Liver (tissue), 8 donors: ENCODE measurements at regions not wholly inside any gene's neighbourhood (a gene's known extent, or its start where the extent isn't known, plus 50 kb on each side); places are given as distances from the start of the nearest gene placed in this dataset.

Experiments used
- DNase-seq: peaks from one replicate; pipeline ENCODE4 v3.0.0-alpha.2; 2017; ENCODE audit warnings: low spot score
- H3K27ac ChIP-seq, 2 donors: one replicate each; pipeline ENCODE4 v1.7.0; 2013; ENCODE audit warnings: inconsistent platforms in 2 of 2, low read length in 2 of 2, control low read depth in 1 of 2, low read depth in 1 of 2, mild to moderate bottlenecking in 1 of 2
- H3K27me3 ChIP-seq, 4 donors: one replicate each; pipeline versions ENCODE4 v1.6.1 to v1.7.0; 2013; ENCODE audit warnings: low read length in 3 of 4, inconsistent platforms in 1 of 4, mild to moderate bottlenecking in 1 of 4, moderate library complexity in 1 of 4; ENCODE audit not compliant: control insufficient read depth in 4 of 4, insufficient read depth in 4 of 4
- H3K36me3 ChIP-seq, 4 donors: one replicate each; pipeline versions ENCODE4 v1.6.1 to v1.7.0; 2013; ENCODE audit warnings: low read length in 3 of 4, mild to moderate bottlenecking in 3 of 4, low read depth in 1 of 4, moderate library complexity in 1 of 4; ENCODE audit not compliant: control insufficient read depth in 4 of 4, insufficient read depth in 3 of 4
- H3K4me1 ChIP-seq, 4 donors: one replicate each; pipeline versions ENCODE4 v1.6.1 to v1.7.0; 2013; ENCODE audit warnings: low read length in 3 of 4, mild to moderate bottlenecking in 3 of 4, moderate library complexity in 1 of 4; ENCODE audit not compliant: control insufficient read depth in 4 of 4, insufficient read depth in 4 of 4
- H3K4me3 ChIP-seq, 3 donors: one replicate each; pipeline versions ENCODE4 v1.6.1 to v1.7.0; 2013; ENCODE audit warnings: low read length in 3 of 3, control low read depth in 1 of 3, low read depth in 1 of 3, mild to moderate bottlenecking in 1 of 3
- H3K9ac ChIP-seq, 2 donors: one replicate each; pipeline ENCODE4 v1.7.0; 2013; ENCODE audit warnings: low read length in 2 of 2, mild to moderate bottlenecking in 2 of 2, moderate library complexity in 2 of 2, control low read depth in 1 of 2, low read depth in 1 of 2
- H3K9me3 ChIP-seq, 4 donors: one replicate each; pipeline versions ENCODE4 v1.6.1 to v1.7.0; 2013; ENCODE audit warnings: low read length in 3 of 4; ENCODE audit not compliant: control insufficient read depth in 4 of 4
- ATF3 ChIP-seq: IDR thresholded peaks from 2 replicates; pipeline ENCODE4 v1.6.1; 2016; ENCODE audit warnings: antibody characterized with exemption
- CTCF ChIP-seq: fragments of 150-350 bp; IDR thresholded peaks from 2 replicates; pipeline ENCODE4 v1.5.1; 2017; ENCODE audit warnings: improper control_type of control experiment, low read depth, low read length; ENCODE audit not compliant: missing input control
- EGR1 ChIP-seq, 2 donors: IDR thresholded peaks; 2 replicates each; pipeline ENCODE4 v1.6.1; 2016 to 2018; ENCODE audit warnings: antibody characterized with exemption in 2 of 2, low read depth in 2 of 2
- FOXA1 ChIP-seq: IDR thresholded peaks from 2 replicates; pipeline ENCODE4 v1.6.1; 2016; ENCODE audit warnings: antibody characterized with exemption
- FOXA2 ChIP-seq: IDR thresholded peaks from 2 replicates; pipeline ENCODE4 v1.6.1; 2016; ENCODE audit warnings: antibody characterized with exemption
- HNF4A ChIP-seq, 2 donors: conservative IDR thresholded peaks; 2 replicates each; pipeline ENCODE4 v1.6.1; 2016; ENCODE audit warnings: antibody characterized with exemption in 2 of 2, mild to moderate bottlenecking in 2 of 2
- HNF4G ChIP-seq: IDR thresholded peaks from 2 replicates; pipeline ENCODE4 v1.6.1; 2016; ENCODE audit warnings: antibody characterized with exemption
- JUND ChIP-seq, 2 donors: IDR thresholded peaks; 2 replicates each; pipeline ENCODE4 v1.6.1; 2016; ENCODE audit warnings: antibody characterized with exemption in 2 of 2
- MAX ChIP-seq: IDR thresholded peaks from 2 replicates; pipeline ENCODE4 v1.6.1; 2016; ENCODE audit warnings: antibody characterized with exemption
- REST ChIP-seq: IDR thresholded peaks from 2 replicates; pipeline ENCODE4 v1.6.1; 2016; ENCODE audit warnings: antibody characterized with exemption, mild to moderate bottlenecking
- SP1 ChIP-seq: IDR thresholded peaks from 2 replicates; pipeline ENCODE4 v1.6.1; 2018; ENCODE audit warnings: antibody characterized with exemption, mild to moderate bottlenecking
- YY1 ChIP-seq: IDR thresholded peaks from 2 replicates; pipeline ENCODE4 v1.6.1; 2016; ENCODE audit warnings: antibody characterized with exemption, mild to moderate bottlenecking
- WGBS: extraction: QIAGEN DNeasy Blood & Tissue Kit; methylation state at CpG from one replicate; pipeline ENCODE4 v1.1.7; 2013; 5-methylcytosine and 5-hydroxymethylcytosine counted together
- donor health status: healthy.
- donor health status: healthy.
- donor health status: healthy.
- donor health status: healthy.
- donor health status: healthy.

GRCh38 chr2:57160976-57161375 lies 885.6 kb upstream of the VRK2 start:
- WGBS, result 76% methylated on average over 2 of the region's 2 CpGs
- TF ChIP-seq ATF3 (no peak), YY1 (no peak), FOXA2 (no peak), REST (no peak), EGR1 (IDR thresholded peaks at IDR 0.05; ENCODE audit: low read depth in 2 of 2) (no peak), HNF4A (conservative IDR thresholded peaks at IDR 0.05) (no peak), FOXA1 (no peak)
- DNase-seq, result no peak
- H3K27me3 ChIP-seq, result no peaks in the 10 kb centered on the region
- no peaks in the 10 kb centered on the region for H3K4me1 ChIP-seq
- no peaks in the 10 kb centered on the region for H3K36me3 ChIP-seq
- H3K9ac ChIP-seq, result no peak overlapping the region
- H3K27ac ChIP-seq, result no peak overlapping the region
- H3K4me3 ChIP-seq, result no peak overlapping the region
- no peaks in the 10 kb centered on the region for H3K9me3 ChIP-seq

- H3K4me3 ChIP-seq, result no peak overlapping the region
- no peaks in the 10 kb centered on the region for H3K36me3 ChIP-seq
- no peaks in the 10 kb centered on the region for H3K27me3 ChIP-seq
- H3K9me3 ChIP-seq, result no peaks in the 10 kb centered on the region
- no peak overlapping the region for H3K9ac ChIP-seq
- no peak overlapping the region for H3K27ac ChIP-seq
- no peaks in the 10 kb centered on the region for H3K4me1 ChIP-seq
- no peak for TF ChIP-seq MAX
- no peak for TF ChIP-seq JUND (IDR thresholded peaks at IDR 0.05)
- TF ChIP-seq REST, result no peak
- TF ChIP-seq SP1, result no peak
- no peak for TF ChIP-seq EGR1 (IDR thresholded peaks at IDR 0.05; ENCODE audit: low read depth in 2 of 2)
- no peak for TF ChIP-seq HNF4G
- TF ChIP-seq CTCF, result no peak
- TF ChIP-seq FOXA2, result no peak
- no peak for TF ChIP-seq FOXA1
- WGBS, result 51% methylated on average over 1 of the region's 1 CpG
- no peak for DNase-seq
Observed at GRCh38 chr2:57177176-57177575, 869.4 kb upstream of the VRK2 start.
